ENCODE measurements at regions not wholly inside any gene's neighbourhood (a gene's known extent, or its start where the extent isn't known, plus 50 kb on each side); places are given as distances from the start of the nearest gene placed in this dataset.

DNA sequence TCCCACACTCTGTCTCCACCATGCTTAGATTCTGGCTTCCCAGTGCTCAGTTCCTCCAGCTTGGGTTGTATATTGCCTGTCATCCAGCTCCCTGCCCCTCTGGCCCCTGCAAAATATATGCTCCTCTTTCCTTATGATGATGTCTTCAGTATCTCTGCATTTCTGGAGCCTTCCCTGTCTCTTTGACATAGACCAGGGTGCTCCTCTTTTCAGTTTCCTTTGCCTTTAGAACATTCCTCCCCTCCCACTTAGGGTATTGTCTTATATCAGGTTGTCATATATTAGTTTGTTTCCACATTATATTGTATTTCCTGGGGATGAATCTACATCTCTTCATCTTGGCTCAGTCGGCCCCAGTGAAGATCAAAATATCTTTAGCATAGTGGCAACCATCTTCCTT, 526.4 kb downstream of the MID1IP1 start:
- Histone ChIP-seq H3K4me2 (ENCODE audit: low read length) (no peak overlapping the region), H3K36me3 (ENCODE audit: insufficient read depth, low read length) (no peaks in the 10 kb centered on the region), H3K4me1 (ENCODE audit: insufficient read depth, low read length, severe bottlenecking) (no peaks in the 10 kb centered on the region), H4K20me1 (ENCODE audit: insufficient read depth, low read length) (no peaks in the 10 kb centered on the region), H2AFZ (ENCODE audit: low read length) (no peak overlapping the region), H3K9me2 (ENCODE audit: low read depth, low read length) (no peaks in the 10 kb centered on the region), H3K27me3 (ENCODE audit: insufficient read depth, low read length) (no peaks in the 10 kb centered on the region), H3K27ac (ENCODE audit: low read depth, low read length, poor library complexity, severe bottlenecking) (no peak overlapping the region), H3K9me3 (ENCODE audit: low read length) (no peaks in the 10 kb centered on the region), H3K79me2 (ENCODE audit: insufficient read depth, low read length) (no peaks in the 10 kb centered on the region), H3K4me3 (ENCODE audit: low read depth, low read length, poor library complexity, severe bottlenecking) (no peak overlapping the region), H3K9ac (ENCODE audit: low read length) (no peak overlapping the region), H3F3A (ENCODE audit: insufficient read depth, low read length) (no peaks in the 10 kb centered on the region)
- TF ChIP-seq, protein P1, sequence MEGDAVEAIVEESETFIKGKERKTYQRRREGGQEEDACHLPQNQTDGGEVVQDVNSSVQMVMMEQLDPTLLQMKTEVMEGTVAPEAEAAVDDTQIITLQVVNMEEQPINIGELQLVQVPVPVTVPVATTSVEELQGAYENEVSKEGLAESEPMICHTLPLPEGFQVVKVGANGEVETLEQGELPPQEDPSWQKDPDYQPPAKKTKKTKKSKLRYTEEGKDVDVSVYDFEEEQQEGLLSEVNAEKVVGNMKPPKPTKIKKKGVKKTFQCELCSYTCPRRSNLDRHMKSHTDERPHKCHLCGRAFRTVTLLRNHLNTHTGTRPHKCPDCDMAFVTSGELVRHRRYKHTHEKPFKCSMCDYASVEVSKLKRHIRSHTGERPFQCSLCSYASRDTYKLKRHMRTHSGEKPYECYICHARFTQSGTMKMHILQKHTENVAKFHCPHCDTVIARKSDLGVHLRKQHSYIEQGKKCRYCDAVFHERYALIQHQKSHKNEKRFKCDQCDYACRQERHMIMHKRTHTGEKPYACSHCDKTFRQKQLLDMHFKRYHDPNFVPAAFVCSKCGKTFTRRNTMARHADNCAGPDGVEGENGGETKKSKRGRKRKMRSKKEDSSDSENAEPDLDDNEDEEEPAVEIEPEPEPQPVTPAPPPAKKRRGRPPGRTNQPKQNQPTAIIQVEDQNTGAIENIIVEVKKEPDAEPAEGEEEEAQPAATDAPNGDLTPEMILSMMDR (IDR thresholded peaks at IDR 0.05; ENCODE audit: low read length) = no peak
- no peak for TF ChIP-seq EZH2 (IDR thresholded peaks at IDR 0.05; ENCODE audit: borderline replicate concordance, low read length)

DNA sequence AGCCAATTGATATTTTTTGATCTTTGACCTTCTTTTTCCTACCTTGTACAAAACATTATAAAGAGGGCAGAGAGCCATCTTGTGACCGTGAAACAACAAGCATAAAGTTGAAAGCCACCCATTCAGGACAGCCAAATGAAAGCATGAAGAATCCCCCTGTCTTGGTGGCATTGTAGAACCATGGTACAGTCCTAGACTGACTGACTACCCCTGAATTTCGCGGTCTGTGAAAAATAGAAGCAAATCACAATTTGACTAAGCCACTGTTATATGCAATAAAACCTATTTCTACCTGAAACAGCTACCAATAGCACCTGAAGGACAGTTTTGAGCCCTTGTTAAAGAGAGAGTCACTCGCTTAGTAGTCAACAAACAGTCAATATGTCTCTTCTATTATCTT, 527.4 kb downstream of the MID1IP1 start:
- no peak overlapping the region for H3K9ac ChIP-seq (ENCODE audit: low read length)
- no peaks in the 10 kb centered on the region for H3K36me3 ChIP-seq (ENCODE audit: insufficient read depth, low read length)
- no peaks in the 10 kb centered on the region for H3K4me1 ChIP-seq (ENCODE audit: insufficient read depth, low read length, severe bottlenecking)
- no peaks in the 10 kb centered on the region for H3K9me2 ChIP-seq (ENCODE audit: low read depth, low read length)
- H3K9me3 ChIP-seq (ENCODE audit: low read length) = no peaks in the 10 kb centered on the region
- no peak overlapping the region for H3K27ac ChIP-seq (ENCODE audit: low read depth, low read length, poor library complexity, severe bottlenecking)
- H3K4me2 ChIP-seq (ENCODE audit: low read length) = no peak overlapping the region
- no peaks in the 10 kb centered on the region for H3K79me2 ChIP-seq (ENCODE audit: insufficient read depth, low read length)
- no peak for TF ChIP-seq EZH2 (IDR thresholded peaks at IDR 0.05; ENCODE audit: borderline replicate concordance, low read length)
- TF ChIP-seq, protein P1 (IDR thresholded peaks at IDR 0.05; ENCODE audit: low read length) = no peak
- no peaks in the 10 kb centered on the region for H3F3A ChIP-seq (ENCODE audit: insufficient read depth, low read length)
- H4K20me1 ChIP-seq (ENCODE audit: insufficient read depth, low read length) = no peaks in the 10 kb centered on the region
- H3K4me3 ChIP-seq (ENCODE audit: low read depth, low read length, poor library complexity, severe bottlenecking) = no peak overlapping the region
- H2AFZ ChIP-seq (ENCODE audit: low read length) = no peak overlapping the region
- no peaks in the 10 kb centered on the region for H3K27me3 ChIP-seq (ENCODE audit: insufficient read depth, low read length)

DNA sequence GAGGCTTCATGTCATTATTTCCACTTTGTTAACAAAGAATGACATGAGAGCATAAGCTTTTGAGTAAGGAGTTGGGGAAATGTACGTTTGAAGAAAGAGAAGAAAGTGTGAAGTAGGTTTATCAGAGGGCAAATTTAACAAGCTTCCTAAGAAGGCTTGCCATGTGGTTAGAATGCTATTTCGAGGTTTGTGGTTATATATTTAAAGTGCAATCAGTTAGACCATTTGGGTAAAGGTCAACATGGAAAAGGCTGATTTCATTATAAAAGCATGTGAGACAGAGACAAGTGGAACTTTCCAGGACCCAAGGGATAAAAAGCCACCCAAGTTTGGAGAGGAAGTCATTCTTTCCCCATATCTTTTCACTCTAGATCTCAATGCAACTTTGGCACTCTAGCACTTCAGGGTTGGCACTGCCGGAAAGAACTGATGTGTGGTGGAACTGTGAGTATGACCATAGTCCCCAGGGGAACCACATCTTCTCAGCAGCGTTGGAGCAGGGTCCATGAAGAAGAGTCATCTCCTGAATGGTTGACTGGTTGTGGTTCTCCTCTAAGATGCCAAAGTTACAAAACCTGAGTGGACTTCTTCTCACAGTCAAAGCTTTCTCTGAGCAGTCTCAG, 529.9 kb downstream of the MID1IP1 start:
- TF ChIP-seq, protein P1 (IDR thresholded peaks at IDR 0.05; ENCODE audit: low read length) = no peak
- TF ChIP-seq EZH2 (IDR thresholded peaks at IDR 0.05; ENCODE audit: borderline replicate concordance, low read length) = no peak
- no peak overlapping the region for H3K9ac ChIP-seq (ENCODE audit: low read length)

More for the DNA sequence above, 529.9 kb downstream of the MID1IP1 start:
- Histone ChIP-seq H3K79me2 (ENCODE audit: insufficient read depth, low read length) (no peaks in the 10 kb centered on the region), H4K20me1 (ENCODE audit: insufficient read depth, low read length) (no peaks in the 10 kb centered on the region), H3K4me2 (ENCODE audit: low read length) (no peak overlapping the region), H3K4me1 (ENCODE audit: insufficient read depth, low read length, severe bottlenecking) (no peaks in the 10 kb centered on the region), H3K27ac (ENCODE audit: low read depth, low read length, poor library complexity, severe bottlenecking) (no peak overlapping the region), H3F3A (ENCODE audit: insufficient read depth, low read length) (no peaks in the 10 kb centered on the region), H3K27me3 (ENCODE audit: insufficient read depth, low read length) (no peaks in the 10 kb centered on the region), H3K4me3 (ENCODE audit: low read depth, low read length, poor library complexity, severe bottlenecking) (no peak overlapping the region), H3K9me2 (ENCODE audit: low read depth, low read length) (no peaks in the 10 kb centered on the region), H2AFZ (ENCODE audit: low read length) (no peak overlapping the region), H3K9me3 (ENCODE audit: low read length) (no peaks in the 10 kb centered on the region), H3K36me3 (ENCODE audit: insufficient read depth, low read length) (no peaks in the 10 kb centered on the region)
